SK-N-SH treated with all-trans-retinoic acid at 6 μM for 48 hours (cell line): ENCODE measurements at regions not wholly inside any gene's neighbourhood (a gene's known extent, or its start where the extent isn't known, plus 50 kb on each side); places are given as distances from the start of the nearest gene placed in this dataset.

ENCODE experiments used
- ARNTL ChIP-seq: fragments of 450-650 bp; formaldehyde crosslinking; IDR thresholded peaks from 2 replicates; pipeline ENCODE4 v1.5.0; 2020; ENCODE audit warnings: low read depth, mild to moderate bottlenecking, moderate library complexity, borderline replicate concordance
- BACH2 ChIP-seq: fragments of 250-450 bp; sonication (Bioruptor Pico); IDR thresholded peaks from 2 replicates; pipeline ENCODE4 v1.9.0; 2021; ENCODE audit warnings: mild to moderate bottlenecking, borderline replicate concordance
- CSRNP3 ChIP-seq: fragments of 250-450 bp; sonication (Bioruptor Pico); IDR thresholded peaks from 2 replicates; pipeline ENCODE4 v1.5.1; 2021; ENCODE audit warnings: mild to moderate bottlenecking, moderate library complexity
- ESRRG ChIP-seq: fragments of 250-450 bp; sonication (Bioruptor Pico); IDR thresholded peaks from 2 replicates; pipeline ENCODE4 v1.6.1; 2021; ENCODE audit warnings: mild to moderate bottlenecking
- ISL1 ChIP-seq: fragments of 250-450 bp; sonication (Bioruptor Pico); IDR thresholded peaks from 2 replicates; pipeline ENCODE4 v2.1.2; 2022; ENCODE audit warnings: mild to moderate bottlenecking, moderate library complexity
- OSR1 ChIP-seq: fragments of 250-450 bp; sonication (Bioruptor Pico); IDR thresholded peaks from 2 replicates; pipeline ENCODE4 v1.8.0; 2022; ENCODE audit warnings: moderate library complexity, mild to moderate bottlenecking, inconsistent platforms
- PPARA ChIP-seq: fragments of 250-450 bp; sonication (Bioruptor Pico); IDR thresholded peaks from 2 replicates; pipeline ENCODE4 v1.5.0; 2020; ENCODE audit warnings: mild to moderate bottlenecking, borderline replicate concordance
- SNAI2 ChIP-seq: fragments of 250-450 bp; sonication (Bioruptor Pico); IDR thresholded peaks from 2 replicates; pipeline ENCODE4 v1.5.0; 2020; ENCODE audit warnings: mild to moderate bottlenecking, moderate library complexity
- ZFP3 ChIP-seq: fragments of 250-450 bp; sonication (Bioruptor Pico); IDR thresholded peaks from 2 replicates; pipeline ENCODE4 v1.5.0; 2020; ENCODE audit warnings: mild to moderate bottlenecking, moderate library complexity
- ZFP30 ChIP-seq: fragments of 450-650 bp; formaldehyde crosslinking; IDR thresholded peaks from 2 replicates; pipeline ENCODE4 v1.5.0; 2022; ENCODE audit warnings: mild to moderate bottlenecking, moderate library complexity
- ZNF565 ChIP-seq: fragments of 450-650 bp; formaldehyde crosslinking; conservative IDR thresholded peaks from 2 replicates; pipeline ENCODE4 v1.5.0; 2020; ENCODE audit warnings: low read depth, mild to moderate bottlenecking, moderate library complexity
- ZNF8 ChIP-seq: fragments of 450-650 bp; formaldehyde crosslinking; IDR thresholded peaks from 2 replicates; pipeline ENCODE4 v1.5.0; 2020; ENCODE audit warnings: mild to moderate bottlenecking, moderate library complexity
- TF ChIP-seq, protein P1 (sequence below): fragments of 250-450 bp; sonication (Bioruptor Pico); IDR thresholded peaks from 2 replicates; pipeline ENCODE4 v1.5.1; 2020; ENCODE audit warnings: low read depth, mild to moderate bottlenecking, moderate library complexity
- TF ChIP-seq, protein P2 (sequence below): fragments of 250-450 bp; sonication (Bioruptor Pico); IDR thresholded peaks from 2 replicates; pipeline ENCODE4 v1.8.0; 2020; ENCODE audit warnings: mild to moderate bottlenecking, moderate library complexity, borderline replicate concordance

GRCh38 chr5:87536365-87536764 is 123.6 kb upstream of the CCNH start:
- TF ChIP-seq ARNTL (no peak), ZNF565 (no peak), BACH2 (CRISPR knock-in tag) (no peak), OSR1 (CRISPR knock-in tag) (no peak), ZFP3 (CRISPR knock-in tag) (no peak), PPARA (CRISPR knock-in tag) (no peak), ZNF8 (CRISPR knock-in tag) (no peak), ESRRG (no peak), ZFP30 (CRISPR knock-in tag) (no peak), ISL1 (no peak), CSRNP3 (CRISPR knock-in tag) (no peak), SNAI2 (no peak)
- TF ChIP-seq, protein P1, sequence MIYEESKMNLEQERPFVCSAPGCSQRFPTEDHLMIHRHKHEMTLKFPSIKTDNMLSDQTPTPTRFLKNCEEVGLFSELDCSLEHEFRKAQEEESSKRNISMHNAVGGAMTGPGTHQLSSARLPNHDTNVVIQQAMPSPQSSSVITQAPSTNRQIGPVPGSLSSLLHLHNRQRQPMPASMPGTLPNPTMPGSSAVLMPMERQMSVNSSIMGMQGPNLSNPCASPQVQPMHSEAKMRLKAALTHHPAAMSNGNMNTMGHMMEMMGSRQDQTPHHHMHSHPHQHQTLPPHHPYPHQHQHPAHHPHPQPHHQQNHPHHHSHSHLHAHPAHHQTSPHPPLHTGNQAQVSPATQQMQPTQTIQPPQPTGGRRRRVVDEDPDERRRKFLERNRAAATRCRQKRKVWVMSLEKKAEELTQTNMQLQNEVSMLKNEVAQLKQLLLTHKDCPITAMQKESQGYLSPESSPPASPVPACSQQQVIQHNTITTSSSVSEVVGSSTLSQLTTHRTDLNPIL (CRISPR knock-in tag), result no peak
- TF ChIP-seq, protein P2, sequence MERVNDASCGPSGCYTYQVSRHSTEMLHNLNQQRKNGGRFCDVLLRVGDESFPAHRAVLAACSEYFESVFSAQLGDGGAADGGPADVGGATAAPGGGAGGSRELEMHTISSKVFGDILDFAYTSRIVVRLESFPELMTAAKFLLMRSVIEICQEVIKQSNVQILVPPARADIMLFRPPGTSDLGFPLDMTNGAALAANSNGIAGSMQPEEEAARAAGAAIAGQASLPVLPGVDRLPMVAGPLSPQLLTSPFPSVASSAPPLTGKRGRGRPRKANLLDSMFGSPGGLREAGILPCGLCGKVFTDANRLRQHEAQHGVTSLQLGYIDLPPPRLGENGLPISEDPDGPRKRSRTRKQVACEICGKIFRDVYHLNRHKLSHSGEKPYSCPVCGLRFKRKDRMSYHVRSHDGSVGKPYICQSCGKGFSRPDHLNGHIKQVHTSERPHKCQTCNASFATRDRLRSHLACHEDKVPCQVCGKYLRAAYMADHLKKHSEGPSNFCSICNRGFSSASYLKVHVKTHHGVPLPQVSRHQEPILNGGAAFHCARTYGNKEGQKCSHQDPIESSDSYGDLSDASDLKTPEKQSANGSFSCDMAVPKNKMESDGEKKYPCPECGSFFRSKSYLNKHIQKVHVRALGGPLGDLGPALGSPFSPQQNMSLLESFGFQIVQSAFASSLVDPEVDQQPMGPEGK (CRISPR knock-in tag), result no peak
